ENCODE measurements at regions not wholly inside any gene's neighbourhood (a gene's known extent, or its start where the extent isn't known, plus 50 kb on each side); places are given as distances from the start of the nearest gene placed in this dataset.

GRCh38 chr1:229989591-229990248 is 77.3 kb upstream of the GALNT2 start:
- Mint-ChIP-seq H3K27me3 (ENCODE audit: low read depth) (no peaks in the 10 kb centered on the region), H3K36me3 (ENCODE audit: insufficient read depth) (no peaks in the 10 kb centered on the region), H3K4me1 (ENCODE audit: low read depth) (no peaks in the 10 kb centered on the region), H3K9me3 (no peaks in the 10 kb centered on the region), H3K4me3 (no peak overlapping the region)
- ATAC-seq (no peak), DNase-seq (no peak)

GRCh38 chr1:229990326-229990725 is 76.7 kb upstream of the GALNT2 start:
- no peaks in the 10 kb centered on the region for H3K36me3 Mint-ChIP-seq (ENCODE audit: insufficient read depth)
- H3K4me3 Mint-ChIP-seq, result no peak overlapping the region
- no peaks in the 10 kb centered on the region for H3K4me1 Mint-ChIP-seq (ENCODE audit: low read depth)
- ATAC-seq, result no peak
- DNase-seq, result no peak
- H3K9me3 Mint-ChIP-seq, result no peaks in the 10 kb centered on the region
- no peaks in the 10 kb centered on the region for H3K27me3 Mint-ChIP-seq (ENCODE audit: low read depth)

- Mint-ChIP-seq H3K4me1 (ENCODE audit: low read depth) (no peaks in the 10 kb centered on the region), H3K27me3 (ENCODE audit: low read depth) (no peaks in the 10 kb centered on the region), H3K9me3 (no peaks in the 10 kb centered on the region)
Observed at GRCh38 chr1:229991104-229991513, 75.9 kb upstream of the GALNT2 start.

GRCh38 chr1:229991724-229992333 is 75.2 kb upstream of the GALNT2 start:
- Mint-ChIP-seq H3K4me3 (no peak overlapping the region), H3K36me3 (ENCODE audit: insufficient read depth) (no peaks in the 10 kb centered on the region), H3K27me3 (ENCODE audit: low read depth) (no peaks in the 10 kb centered on the region), H3K9me3 (no peaks in the 10 kb centered on the region), H3K4me1 (ENCODE audit: low read depth) (no peaks in the 10 kb centered on the region)
- DNase-seq (no peak), ATAC-seq (no peak)

More at GRCh38 chr1:229991104-229991513, 75.9 kb upstream of the GALNT2 start:
- DNase-seq, result no peak
- Mint-ChIP-seq H3K36me3 (ENCODE audit: insufficient read depth) (no peaks in the 10 kb centered on the region), H3K4me3 (no peak overlapping the region)
- ATAC-seq, result no peak

- Mint-ChIP-seq H3K36me3 (ENCODE audit: insufficient read depth) (no peaks in the 10 kb centered on the region), H3K27me3 (ENCODE audit: low read depth) (no peaks in the 10 kb centered on the region), H3K4me1 (ENCODE audit: low read depth) (no peaks in the 10 kb centered on the region), H3K4me3 (no peak overlapping the region), H3K9me3 (no peaks in the 10 kb centered on the region)
- no peak for DNase-seq
- ATAC-seq, result peak; percentile 34 to 35
Observed at GRCh38 chr1:229993060-229993459, 74.0 kb upstream of the GALNT2 start.

GRCh38 chr1:229993894-229994293 is 73.1 kb upstream of the GALNT2 start:
- no peaks in the 10 kb centered on the region for H3K9me3 Mint-ChIP-seq
- H3K4me1 Mint-ChIP-seq (ENCODE audit: low read depth), result no peaks in the 10 kb centered on the region
- H3K36me3 Mint-ChIP-seq (ENCODE audit: insufficient read depth), result no peaks in the 10 kb centered on the region
- ATAC-seq (no peak), DNase-seq (no peak)
- H3K27me3 Mint-ChIP-seq (ENCODE audit: low read depth), result no peaks in the 10 kb centered on the region
- no peak overlapping the region for H3K4me3 Mint-ChIP-seq

GRCh38 chr1:229999004-229999670 is 67.9 kb upstream of the GALNT2 start:
- DNase-seq (no peak), ATAC-seq (no peak)
- no peak overlapping the region for H3K4me3 Mint-ChIP-seq
- H3K9me3 Mint-ChIP-seq, result no peaks in the 10 kb centered on the region
- H3K27me3 Mint-ChIP-seq (ENCODE audit: low read depth), result no peaks in the 10 kb centered on the region
- H3K36me3 Mint-ChIP-seq (ENCODE audit: insufficient read depth), result no peaks in the 10 kb centered on the region
- no peaks in the 10 kb centered on the region for H3K4me1 Mint-ChIP-seq (ENCODE audit: low read depth)

GRCh38 chr1:230000493-230001184 is 66.4 kb upstream of the GALNT2 start:
- H3K9me3 Mint-ChIP-seq, result no peaks in the 10 kb centered on the region
- H3K36me3 Mint-ChIP-seq (ENCODE audit: insufficient read depth), result no peaks in the 10 kb centered on the region
- no peak for DNase-seq
- H3K4me3 Mint-ChIP-seq, result no peak overlapping the region
- ATAC-seq, result no peak
- no peaks in the 10 kb centered on the region for H3K27me3 Mint-ChIP-seq (ENCODE audit: low read depth)
- no peaks in the 10 kb centered on the region for H3K4me1 Mint-ChIP-seq (ENCODE audit: low read depth)

- Mint-ChIP-seq H3K27me3 (ENCODE audit: low read depth) (no peaks in the 10 kb centered on the region), H3K4me1 (ENCODE audit: low read depth) (no peaks in the 10 kb centered on the region), H3K9me3 (no peaks in the 10 kb centered on the region), H3K4me3 (no peak overlapping the region), H3K36me3 (ENCODE audit: insufficient read depth) (no peaks in the 10 kb centered on the region)
- ATAC-seq (no peak), DNase-seq (no peak)
Observed at GRCh38 chr1:230002164-230002803, 64.8 kb upstream of the GALNT2 start.

GRCh38 chr1:230003409-230003808 is 63.6 kb upstream of the GALNT2 start:
- no peaks in the 10 kb centered on the region for H3K9me3 Mint-ChIP-seq
- no peak for DNase-seq
- no peak overlapping the region for H3K4me3 Mint-ChIP-seq
- H3K36me3 Mint-ChIP-seq (ENCODE audit: insufficient read depth), result no peaks in the 10 kb centered on the region
- H3K27me3 Mint-ChIP-seq (ENCODE audit: low read depth), result no peaks in the 10 kb centered on the region
- no peak for ATAC-seq
- H3K4me1 Mint-ChIP-seq (ENCODE audit: low read depth), result no peaks in the 10 kb centered on the region

- no peaks in the 10 kb centered on the region for H3K4me1 Mint-ChIP-seq (ENCODE audit: low read depth)
- no peaks in the 10 kb centered on the region for H3K27me3 Mint-ChIP-seq (ENCODE audit: low read depth)
- no peak for ATAC-seq
- no peak overlapping the region for H3K4me3 Mint-ChIP-seq
- H3K36me3 Mint-ChIP-seq (ENCODE audit: insufficient read depth), result no peaks in the 10 kb centered on the region
- H3K9me3 Mint-ChIP-seq, result no peaks in the 10 kb centered on the region
- no peak for DNase-seq
Observed at GRCh38 chr1:230005040-230005439, 62.0 kb upstream of the GALNT2 start.

- Mint-ChIP-seq H3K4me3 (no peak overlapping the region), H3K27me3 (ENCODE audit: low read depth) (no peaks in the 10 kb centered on the region), H3K4me1 (ENCODE audit: low read depth) (no peaks in the 10 kb centered on the region), H3K36me3 (ENCODE audit: insufficient read depth) (no peaks in the 10 kb centered on the region), H3K9me3 (no peaks in the 10 kb centered on the region)
- ATAC-seq, result no peak
- DNase-seq, result no peak
Observed at GRCh38 chr1:230008721-230009120, 58.3 kb upstream of the GALNT2 start.

GRCh38 chr1:230009611-230010313 is 57.3 kb upstream of the GALNT2 start:
- H3K9me3 Mint-ChIP-seq, result no peaks in the 10 kb centered on the region
- no peaks in the 10 kb centered on the region for H3K4me1 Mint-ChIP-seq (ENCODE audit: low read depth)
- H3K36me3 Mint-ChIP-seq (ENCODE audit: insufficient read depth), result no peaks in the 10 kb centered on the region
- ATAC-seq (no peak), DNase-seq (no peak)
- no peaks in the 10 kb centered on the region for H3K27me3 Mint-ChIP-seq (ENCODE audit: low read depth)
- H3K4me3 Mint-ChIP-seq, result no peak overlapping the region

Data from activated T-cell treated with anti-CD3 and anti-CD28 coated beads, Interleukin-2, amount 50 U/mL, for 4 hours (primary cell).